SK-N-SH (cell line): ENCODE measurements at regions not wholly inside any gene's neighbourhood (a gene's known extent, or its start where the extent isn't known, plus 50 kb on each side); places are given as distances from the start of the nearest gene placed in this dataset.

Experiments used
- CTCF ChIP-seq: fragments of 200-600 bp; sonication (generic); IDR thresholded peaks from 2 replicates; pipeline ENCODE4 v1.6.1; 2017; ENCODE audit warnings: antibody characterized with exemption, mild to moderate bottlenecking, moderate library complexity
- EP300 ChIP-seq, 2 experiments: IDR thresholded peaks; 2 replicates each; pipeline versions ENCODE4 v1.4.0 to v1.6.1; 2012; ENCODE audit warnings: borderline replicate concordance in 1 of 2, low read depth in 1 of 2, low read length in 1 of 2
- FOXJ3 ChIP-seq: sonication (generic); formaldehyde crosslinking; IDR thresholded peaks from 2 replicates; pipeline ENCODE4 v1.5.1; 2020; ENCODE audit warnings: mild to moderate bottlenecking, missing genetic modification reagents
- GABPA ChIP-seq: IDR thresholded peaks from 2 replicates; pipeline ENCODE4 v1.4.0; 2012; ENCODE audit warnings: low read depth, mild to moderate bottlenecking
- IRF3 ChIP-seq: fragments of 150-350 bp; IDR thresholded peaks from 2 replicates; pipeline ENCODE4 v1.6.1; 2016; ENCODE audit warnings: mild to moderate bottlenecking, low read depth, low read length
- POLR2AphosphoS5 ChIP-seq: IDR thresholded peaks from 2 replicates; pipeline ENCODE4 v1.6.1; 2012; ENCODE audit warnings: low read depth, low read length
- RAD21 ChIP-seq: IDR thresholded peaks from 2 replicates; pipeline ENCODE4 v1.6.1; 2012; ENCODE audit warnings: mild to moderate bottlenecking, low read length
- REST ChIP-seq: IDR thresholded peaks from 2 replicates; pipeline ENCODE4 v1.6.1; 2012; ENCODE audit warnings: mild to moderate bottlenecking, low read depth, low read length, moderate library complexity
- SIN3A ChIP-seq: IDR thresholded peaks from 2 replicates; pipeline ENCODE4 v1.6.1; 2012; ENCODE audit warnings: low read depth, mild to moderate bottlenecking, low read length, moderate library complexity, borderline replicate concordance
- SMC3 ChIP-seq: IDR thresholded peaks from 2 replicates; pipeline ENCODE4 v1.6.1; 2012; ENCODE audit warnings: low read depth, low read length, improper control_type of control experiment

- TF ChIP-seq IRF3 = no peak
- no peak for TF ChIP-seq POLR2AphosphoS5
- no peak for TF ChIP-seq SMC3
- TF ChIP-seq GABPA = no peak
- no peak for TF ChIP-seq EP300 (IDR thresholded peaks at IDR 0.05; ENCODE audit: borderline replicate concordance in 1 of 2, low read depth in 1 of 2, low read length in 1 of 2)
- no peak for TF ChIP-seq CTCF
- TF ChIP-seq RAD21 = no peak
- no peak for TF ChIP-seq REST
- no peak for TF ChIP-seq SIN3A
- no peak for TF ChIP-seq FOXJ3
These were observed 139.5 kb upstream of the RBMS3 start for GRCh38 chr3:29141197-29141917.
